HG03565 (cell line): ENCODE measurements at regions not wholly inside any gene's neighbourhood (a gene's known extent, or its start where the extent isn't known, plus 50 kb on each side); places are given as distances from the start of the nearest gene placed in this dataset.
A peak's percentile ranks its signal among the peaks of the same experiment; 100 is the strongest.

Experiments used
- ATAC-seq: cut with Tn5 transposase; IDR thresholded peaks from one replicate; pipeline ENCODE4 v1.9.1; 2021; ENCODE audit warnings: mild to moderate bottlenecking, moderate library complexity; ENCODE audit not compliant: unreplicated experiment

DNA sequence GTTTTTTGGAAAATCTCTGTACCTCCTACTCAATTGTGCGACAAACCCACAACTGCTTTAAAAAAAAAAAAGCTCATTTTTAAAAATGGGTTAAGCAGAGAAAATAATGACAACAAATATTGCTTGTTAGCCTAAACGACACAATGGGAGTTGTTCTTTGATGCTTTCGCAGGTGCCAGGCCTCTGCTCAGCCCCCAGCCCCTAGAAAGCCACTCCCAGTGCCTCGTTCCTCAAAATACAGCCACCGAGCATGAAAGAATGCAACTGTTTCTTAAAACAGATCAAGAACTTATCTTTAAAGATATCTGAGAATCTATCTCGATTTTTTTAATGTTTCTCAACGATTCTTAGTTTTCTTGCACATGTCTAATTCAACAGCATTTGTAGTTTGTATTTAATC is 85.2 kb upstream of the PFKP start:
- ATAC-seq = no peak

- ATAC-seq = no peak
These were observed 86.0 kb upstream of the PFKP start for GRCh38 chr10:2981361-2981801.

GRCh38 chr10:2980791-2981360 is 86.5 kb upstream of the PFKP start:
- ATAC-seq = no peak

- ATAC-seq = no peak
These were observed 87.2 kb upstream of the PFKP start for GRCh38 chr10:2980116-2980515.

- no peak for ATAC-seq
These were observed 88.0 kb upstream of the PFKP start for GRCh38 chr10:2979306-2979705.

DNA sequence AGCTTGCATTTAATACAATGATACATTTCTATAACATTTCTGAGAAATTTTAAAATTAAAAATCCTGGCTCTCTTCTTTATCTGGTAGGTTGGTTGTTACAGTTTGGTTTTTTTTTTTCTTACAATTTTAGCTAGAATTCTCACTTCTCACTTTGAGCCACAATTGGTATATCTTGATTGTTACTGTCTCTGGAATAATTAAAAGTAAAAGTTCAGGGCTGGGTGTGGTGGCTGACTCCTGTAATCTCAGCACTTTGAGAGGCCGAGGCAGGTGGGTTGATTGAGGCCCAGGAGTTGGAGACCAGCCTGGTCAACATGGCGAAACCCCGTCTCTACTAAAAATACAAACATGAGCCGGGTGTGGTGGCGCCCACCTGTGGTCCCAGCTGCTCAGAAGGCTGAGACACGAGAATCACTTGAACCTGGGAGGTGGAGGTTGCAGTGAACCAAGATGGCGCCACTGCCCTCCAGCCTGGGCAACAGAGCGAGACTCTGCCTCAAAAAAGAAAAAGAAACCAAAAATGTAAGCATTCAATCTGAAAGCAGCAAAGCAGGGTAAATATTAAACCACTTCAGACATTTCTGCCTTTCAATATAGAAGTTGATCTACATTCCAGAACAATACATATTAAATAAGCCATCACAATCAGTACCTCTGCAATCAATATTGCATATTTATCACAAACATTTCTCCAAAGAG is 88.6 kb upstream of the PFKP start:
- no peak for ATAC-seq

GRCh38 chr10:2978111-2978510 is 89.2 kb upstream of the PFKP start:
- ATAC-seq = peak; percentile 77

DNA sequence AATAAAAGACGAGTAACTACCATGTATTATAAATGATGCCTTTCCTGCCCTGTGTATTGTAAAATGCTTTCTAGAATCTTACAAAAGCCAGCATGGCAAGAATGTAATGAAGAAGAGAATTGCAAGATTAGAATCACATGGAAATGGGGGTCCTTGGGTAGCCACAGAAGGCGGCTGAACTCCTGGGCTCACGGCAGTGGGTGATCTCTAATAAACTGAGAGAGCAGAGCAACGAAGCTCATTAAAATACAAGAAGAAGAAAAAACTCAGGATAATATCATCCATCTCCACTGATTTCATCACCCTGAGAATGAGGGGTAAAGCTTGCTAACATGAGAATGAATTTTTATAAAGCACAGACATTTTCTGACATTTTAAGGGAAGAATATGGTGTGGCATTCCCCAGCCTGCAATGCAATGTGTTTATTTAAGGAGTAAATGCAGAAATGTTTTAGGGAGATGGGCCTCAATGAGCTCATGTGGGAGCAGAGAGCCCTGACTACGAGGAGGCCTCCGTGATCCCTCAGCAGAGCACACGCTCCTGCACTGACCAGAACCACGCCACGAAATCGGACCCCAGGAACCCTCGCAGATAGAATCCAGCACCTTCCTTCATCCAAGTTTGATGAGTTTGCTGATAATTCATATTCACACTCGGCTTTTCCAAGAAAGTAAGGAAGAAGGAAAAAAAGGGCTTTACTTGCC is 92.7 kb upstream of the PFKP start:
- no peak for ATAC-seq

DNA sequence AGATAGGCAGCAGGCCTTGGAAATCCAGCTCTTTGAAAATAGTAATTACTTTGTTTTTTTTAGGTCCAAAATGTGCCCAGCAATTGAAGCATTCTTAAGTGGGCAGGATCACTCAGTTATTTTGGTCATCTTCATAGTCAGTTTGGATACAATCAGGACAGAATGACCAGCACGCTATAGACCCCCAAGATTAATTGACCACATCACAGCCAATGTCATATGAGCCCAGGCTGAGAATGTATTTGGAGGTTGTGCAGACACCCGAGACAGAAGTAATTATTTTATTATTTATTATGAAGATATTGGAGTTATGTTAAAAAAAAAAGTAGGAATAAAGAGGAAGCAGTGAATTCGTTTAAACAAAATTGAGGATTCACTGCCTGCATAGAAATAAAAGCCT is 93.3 kb upstream of the PFKP start:
- ATAC-seq = no peak

DNA sequence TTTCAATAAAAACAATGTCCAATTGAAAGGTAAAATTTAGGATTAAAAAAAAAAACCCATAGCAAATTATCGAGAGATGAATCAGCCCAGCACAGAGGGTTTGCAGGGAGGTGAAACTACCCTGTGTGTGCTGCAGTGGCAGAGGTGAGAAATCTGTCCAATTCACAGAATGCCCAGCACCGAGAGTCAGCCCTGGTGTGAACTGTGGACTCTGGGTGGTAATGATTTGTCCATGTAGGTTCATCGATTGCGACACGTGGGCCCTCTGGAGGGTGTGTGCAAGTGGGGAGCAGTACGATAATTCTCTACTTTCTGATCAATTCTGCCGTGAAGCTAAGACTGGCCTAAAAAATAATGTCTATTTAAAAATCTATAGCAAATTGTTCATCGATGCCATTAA is 94.5 kb upstream of the PFKP start:
- no peak for ATAC-seq

DNA sequence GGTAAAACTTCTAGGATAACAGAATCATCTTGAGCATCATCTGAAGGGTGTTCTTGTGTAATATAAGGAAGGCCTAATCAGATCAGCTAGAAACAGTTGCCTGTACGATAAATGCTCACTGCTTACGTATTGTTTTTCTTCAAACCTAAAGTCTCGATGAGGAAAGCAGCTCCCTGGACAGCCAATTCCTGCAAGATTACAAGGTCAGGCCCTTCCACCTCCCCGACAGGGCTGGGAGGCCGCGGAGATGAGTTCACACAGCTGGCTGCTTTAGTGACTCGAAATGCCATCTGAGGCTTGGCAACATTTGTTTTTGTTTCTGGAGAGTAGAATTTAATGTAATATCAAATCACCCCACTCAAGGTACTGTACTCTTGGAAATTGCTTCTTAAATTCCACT is 95.1 kb upstream of the PFKP start:
- ATAC-seq = no peak

GRCh38 chr10:2970190-2970823 is 97.0 kb upstream of the PFKP start:
- no peak for ATAC-seq

GRCh38 chr10:2968401-2969058 is 98.8 kb upstream of the PFKP start:
- ATAC-seq = no peak

DNA sequence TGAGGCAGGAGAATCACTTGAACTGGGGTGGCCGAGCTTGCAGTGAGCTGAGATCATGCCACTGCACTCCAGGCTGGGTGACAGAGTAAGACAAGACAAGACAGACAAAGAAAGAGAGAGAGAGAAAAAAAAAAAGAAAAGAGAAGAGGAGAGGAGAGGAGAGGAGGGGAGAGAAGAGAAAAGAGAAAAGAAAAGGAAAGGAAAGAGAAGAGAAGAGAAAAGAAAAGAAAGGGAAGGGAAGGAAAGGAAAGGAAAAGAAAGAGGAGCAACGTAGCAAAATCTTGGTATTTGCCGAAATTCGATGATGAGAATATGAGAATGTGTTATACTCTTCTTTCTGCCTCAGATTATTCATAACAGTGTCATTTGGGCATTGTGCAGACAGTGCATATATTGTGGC is 101.2 kb upstream of the PFKP start:
- ATAC-seq = no peak

DNA sequence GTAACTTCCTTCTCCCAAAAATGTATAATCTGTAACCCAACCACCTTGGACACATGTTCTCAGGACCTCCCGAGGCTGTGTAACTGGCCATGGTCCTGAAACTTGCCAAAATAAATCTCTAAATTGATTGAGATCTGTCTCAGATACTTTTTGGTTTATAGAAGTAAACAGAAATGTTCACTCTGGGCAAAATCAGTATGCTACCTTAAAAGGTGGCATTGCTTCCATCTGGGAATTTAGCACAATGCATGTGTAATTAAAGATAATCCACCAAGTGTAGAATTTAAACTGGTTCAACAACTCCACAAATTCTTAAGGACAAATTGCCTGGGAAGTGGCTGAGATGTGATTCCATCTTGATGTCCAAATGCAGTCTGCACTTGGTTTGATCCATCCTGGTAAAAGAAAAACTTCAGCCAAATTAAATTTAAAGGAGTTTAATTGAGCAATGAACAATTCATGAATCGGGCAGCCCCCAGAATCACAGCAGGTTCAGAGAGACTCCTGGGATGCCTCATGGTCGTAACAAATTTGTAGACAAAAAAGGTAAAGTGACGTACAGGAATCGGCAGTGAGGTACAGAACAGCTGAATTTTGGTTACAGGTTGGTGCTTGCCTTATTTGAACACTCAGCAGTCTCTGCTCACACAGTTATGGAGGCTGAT is 102.6 kb upstream of the PFKP start:
- ATAC-seq = no peak

DNA sequence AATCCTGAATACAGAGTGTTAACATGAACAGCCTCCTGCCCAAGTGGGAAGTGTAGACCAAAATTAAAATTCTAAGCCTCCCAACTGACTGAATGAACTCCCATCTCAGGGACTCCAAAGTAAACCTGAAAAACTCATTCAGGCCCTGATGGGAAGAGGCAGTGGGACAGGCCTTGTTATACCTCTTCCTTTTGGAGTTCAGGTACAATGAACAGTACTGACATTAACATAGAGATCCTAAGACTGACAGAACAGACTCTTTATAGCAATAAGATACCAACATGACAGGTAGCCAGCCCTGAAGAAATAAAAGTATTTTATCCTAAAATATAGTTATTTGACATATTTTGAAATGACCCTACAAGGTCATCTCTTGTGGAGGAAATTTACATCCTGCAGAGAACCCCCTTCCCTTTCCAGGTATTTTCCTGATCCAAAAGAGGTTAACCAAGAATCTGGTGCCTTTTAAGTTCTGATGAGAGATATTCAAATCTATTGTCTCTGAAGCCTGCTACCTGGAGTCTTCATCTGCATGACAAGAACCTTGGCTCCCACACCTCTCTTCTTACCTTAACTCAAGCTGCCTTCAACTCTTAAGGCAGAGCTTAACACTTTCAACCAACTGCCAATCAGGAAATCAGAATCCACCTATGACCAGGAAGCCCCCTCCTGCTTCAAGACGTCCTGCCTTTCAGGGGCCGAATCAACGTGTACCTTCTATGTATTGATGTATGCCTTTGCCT is 103.3 kb upstream of the PFKP start:
- no peak for ATAC-seq

- ATAC-seq = no peak
These were observed 105.2 kb upstream of the PFKP start for GRCh38 chr10:2962194-2962593.

DNA sequence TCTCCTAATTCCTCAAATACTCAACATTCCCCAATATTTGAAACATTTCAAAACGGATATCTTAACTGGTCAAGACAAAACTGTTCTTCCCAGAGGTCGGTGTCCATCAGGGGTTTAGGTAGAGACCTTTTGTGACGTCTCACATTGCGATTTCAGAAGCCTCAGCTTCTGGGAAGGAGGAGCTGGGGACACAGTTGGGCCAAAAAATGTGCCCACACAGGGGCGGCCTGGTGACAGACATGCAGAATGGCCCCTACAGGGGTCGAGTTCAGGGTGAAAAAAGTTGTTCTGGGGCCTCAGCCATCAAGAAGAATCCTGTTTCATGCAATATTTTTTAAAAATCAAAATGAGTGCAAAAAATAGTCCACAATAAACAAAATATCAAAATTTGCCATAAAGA is 108.7 kb upstream of the PFKP start:
- ATAC-seq = no peak

DNA sequence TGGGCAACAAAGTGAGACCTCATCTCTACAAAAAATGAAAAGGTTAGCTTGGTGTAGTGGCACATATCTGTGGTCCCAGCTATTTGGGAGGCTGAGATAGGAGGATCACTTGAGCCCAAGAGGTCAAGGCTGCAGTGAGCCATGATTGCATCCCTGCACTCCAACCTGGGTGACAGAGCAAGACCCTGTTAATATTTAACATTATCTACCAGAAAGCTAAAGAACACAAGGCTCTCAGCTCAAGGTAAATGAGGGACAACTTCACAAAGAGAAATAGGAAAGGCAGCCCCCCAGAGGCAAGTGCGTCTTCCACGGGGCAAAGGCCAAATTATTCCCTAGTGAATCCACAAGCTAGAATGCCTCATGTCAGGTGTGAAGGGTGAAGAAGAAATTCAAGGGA is 109.6 kb upstream of the PFKP start:
- no peak for ATAC-seq

GRCh38 chr10:2955064-2955463 is 112.3 kb upstream of the PFKP start:
- ATAC-seq = no peak
